Nephron (organoid): ENCODE measurements at regions not wholly inside any gene's neighbourhood (a gene's known extent, or its start where the extent isn't known, plus 50 kb on each side); places are given as distances from the start of the nearest gene placed in this dataset.

Source experiments
- H3K27ac Mint-ChIP-seq, 3 experiments: 2 replicates each; pipeline ENCODE4 v1.8.0; 2020; ENCODE audit warnings: mixed read lengths in 3 of 3, mild to moderate bottlenecking in 2 of 3, moderate library complexity in 1 of 3
- H3K27me3 Mint-ChIP-seq: 2 replicates; pipeline ENCODE4 v1.8.0; 2021; ENCODE audit warnings: low read depth, mild to moderate bottlenecking, moderate library complexity, mixed read lengths
- H3K36me3 Mint-ChIP-seq: 2 replicates; pipeline ENCODE4 v1.8.0; 2020; ENCODE audit warnings: low read depth, mixed read lengths
- H3K4me1 Mint-ChIP-seq: 2 replicates; pipeline ENCODE4 v1.8.0; 2020; ENCODE audit warnings: mixed read lengths
- H3K4me3 Mint-ChIP-seq, 3 experiments: 2 replicates each; pipeline ENCODE4 v1.8.0; 2020; ENCODE audit warnings: mild to moderate bottlenecking in 3 of 3, mixed read lengths in 3 of 3, moderate library complexity in 2 of 3
- H3K9me3 Mint-ChIP-seq: 2 replicates; pipeline ENCODE4 v1.8.0; 2020; ENCODE audit warnings: mixed read lengths
- TF ChIP-seq, protein P1 (sequence below), 3 experiments: fragments of 200-600 bp; sonication (generic); IDR thresholded peaks; one replicate each; pipeline ENCODE4 v1.5.0; 2021; ENCODE audit warnings: antibody characterized with exemption in 3 of 3; ENCODE audit not compliant: unreplicated experiment in 3 of 3

DNA sequence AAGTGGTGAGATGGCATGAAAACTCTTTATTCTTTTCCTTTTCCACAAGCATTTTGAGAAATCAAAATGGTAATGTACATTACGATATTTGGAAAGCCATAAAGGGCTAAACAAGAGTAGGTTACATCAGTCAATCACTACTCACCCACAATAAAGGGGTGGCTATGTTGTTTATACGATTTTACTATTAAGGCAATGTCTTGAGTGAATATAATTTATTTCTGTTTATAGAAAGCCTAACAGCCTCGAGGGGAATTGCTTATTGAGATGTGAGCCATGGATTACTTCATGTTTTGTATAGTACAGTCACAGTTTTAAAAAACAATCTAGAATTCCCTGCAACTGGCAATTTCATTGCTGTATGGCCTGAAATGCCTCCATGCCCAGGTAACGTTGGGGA, 237.5 kb upstream of the RBBP8 start:
- Mint-ChIP-seq H3K9me3 (peaks cover 3% of the 10 kb centered on the region), H3K27me3 (no peaks in the 10 kb centered on the region), H3K27ac (peak overlapping the region in 2 of 3 experiments; percentile 75 to 85), H3K4me1 (peaks cover 32% of the 10 kb centered on the region), H3K4me3 (no peak overlapping the region), H3K36me3 (no peaks in the 10 kb centered on the region)
- TF ChIP-seq, protein P1, sequence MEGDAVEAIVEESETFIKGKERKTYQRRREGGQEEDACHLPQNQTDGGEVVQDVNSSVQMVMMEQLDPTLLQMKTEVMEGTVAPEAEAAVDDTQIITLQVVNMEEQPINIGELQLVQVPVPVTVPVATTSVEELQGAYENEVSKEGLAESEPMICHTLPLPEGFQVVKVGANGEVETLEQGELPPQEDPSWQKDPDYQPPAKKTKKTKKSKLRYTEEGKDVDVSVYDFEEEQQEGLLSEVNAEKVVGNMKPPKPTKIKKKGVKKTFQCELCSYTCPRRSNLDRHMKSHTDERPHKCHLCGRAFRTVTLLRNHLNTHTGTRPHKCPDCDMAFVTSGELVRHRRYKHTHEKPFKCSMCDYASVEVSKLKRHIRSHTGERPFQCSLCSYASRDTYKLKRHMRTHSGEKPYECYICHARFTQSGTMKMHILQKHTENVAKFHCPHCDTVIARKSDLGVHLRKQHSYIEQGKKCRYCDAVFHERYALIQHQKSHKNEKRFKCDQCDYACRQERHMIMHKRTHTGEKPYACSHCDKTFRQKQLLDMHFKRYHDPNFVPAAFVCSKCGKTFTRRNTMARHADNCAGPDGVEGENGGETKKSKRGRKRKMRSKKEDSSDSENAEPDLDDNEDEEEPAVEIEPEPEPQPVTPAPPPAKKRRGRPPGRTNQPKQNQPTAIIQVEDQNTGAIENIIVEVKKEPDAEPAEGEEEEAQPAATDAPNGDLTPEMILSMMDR (IDR thresholded peaks at IDR 0.05; ENCODE audit: unreplicated experiment in 3 of 3) = no peak

DNA sequence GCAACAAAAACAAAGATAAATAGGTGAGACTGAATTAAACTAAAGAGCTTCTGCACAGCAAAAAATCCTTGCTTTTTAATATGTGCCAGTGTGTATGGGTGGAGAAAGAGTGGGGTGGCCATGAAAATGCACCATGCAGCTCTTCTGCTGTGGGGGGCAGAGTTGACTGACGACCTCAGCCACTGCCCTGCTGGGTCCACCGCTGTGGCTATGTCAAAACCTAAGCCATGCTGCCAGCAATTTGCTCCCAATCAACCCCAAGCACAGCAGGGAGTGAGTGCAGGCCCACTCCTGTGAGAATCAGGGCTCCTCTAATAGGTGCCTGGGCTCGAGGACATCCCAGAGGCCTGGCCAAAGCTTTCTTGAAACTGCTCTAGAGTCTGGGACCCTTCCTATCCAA, 235.6 kb upstream of the RBBP8 start:
- Mint-ChIP-seq H3K27me3 (no peaks in the 10 kb centered on the region), H3K4me1 (peaks cover 28% of the 10 kb centered on the region)

DNA sequence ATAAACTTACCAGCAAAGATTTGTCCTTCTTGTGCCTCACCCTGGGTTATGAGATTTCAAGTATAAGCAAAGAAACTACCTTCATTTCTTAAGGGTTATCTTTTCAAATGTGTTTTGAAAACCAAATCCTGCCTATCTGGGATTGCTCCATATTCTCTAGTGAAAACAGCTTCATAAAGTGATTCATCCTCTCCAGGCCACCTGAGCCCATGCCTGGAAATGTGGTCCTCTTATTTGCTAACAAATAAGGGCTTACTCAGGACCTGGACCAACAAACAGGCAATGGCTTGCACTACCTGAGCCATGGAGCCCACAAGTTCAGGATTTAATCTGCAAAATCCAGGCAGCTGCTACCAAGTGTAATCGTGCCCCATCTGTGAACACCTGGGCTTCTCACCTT, 234.4 kb upstream of the RBBP8 start:
- H3K4me1 Mint-ChIP-seq = peaks cover 38% of the 10 kb centered on the region
- TF ChIP-seq, protein P1 (IDR thresholded peaks at IDR 0.05; ENCODE audit: unreplicated experiment in 3 of 3) = no peak
- H3K36me3 Mint-ChIP-seq = no peaks in the 10 kb centered on the region
- no peak overlapping the region for H3K27ac Mint-ChIP-seq
- H3K27me3 Mint-ChIP-seq = no peaks in the 10 kb centered on the region
- no peak overlapping the region for H3K4me3 Mint-ChIP-seq
- H3K9me3 Mint-ChIP-seq = peaks cover 3% of the 10 kb centered on the region

More for the DNA sequence above, 235.6 kb upstream of the RBBP8 start:
- Mint-ChIP-seq H3K36me3 (no peaks in the 10 kb centered on the region), H3K27ac (no peak overlapping the region), H3K9me3 (peaks cover 3% of the 10 kb centered on the region), H3K4me3 (no peak overlapping the region)
- TF ChIP-seq, protein P1 (IDR thresholded peaks at IDR 0.05; ENCODE audit: unreplicated experiment in 3 of 3) = no peak

DNA sequence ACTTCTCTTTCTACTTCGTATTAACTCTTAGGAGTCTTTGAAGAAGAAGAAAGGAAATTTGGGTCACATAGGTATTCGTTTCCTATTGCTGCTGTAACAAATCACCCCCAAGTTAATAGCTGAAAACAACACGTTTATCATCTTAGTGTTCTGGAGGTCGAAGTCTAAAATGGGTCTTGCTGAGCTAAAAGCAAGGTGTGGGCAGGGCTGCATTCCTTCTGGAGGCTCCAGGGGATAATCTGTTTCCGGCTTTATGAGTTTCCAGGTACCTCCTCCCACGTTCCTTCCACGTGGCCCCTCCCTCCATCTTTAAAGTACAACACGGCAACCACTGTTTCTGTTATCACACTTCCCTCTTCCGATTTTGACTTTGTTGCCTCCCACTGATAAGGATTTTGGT, 233.5 kb upstream of the RBBP8 start:
- H3K27me3 Mint-ChIP-seq = no peaks in the 10 kb centered on the region
- TF ChIP-seq, protein P1 (IDR thresholded peaks at IDR 0.05; ENCODE audit: unreplicated experiment in 3 of 3) = no peak
- no peak overlapping the region for H3K4me3 Mint-ChIP-seq
- H3K36me3 Mint-ChIP-seq = no peaks in the 10 kb centered on the region
- peaks cover 41% of the 10 kb centered on the region for H3K4me1 Mint-ChIP-seq
- H3K9me3 Mint-ChIP-seq = peaks cover 3% of the 10 kb centered on the region
- peak overlapping the region in 1 of 3 experiments; percentile 25 for H3K27ac Mint-ChIP-seq

DNA sequence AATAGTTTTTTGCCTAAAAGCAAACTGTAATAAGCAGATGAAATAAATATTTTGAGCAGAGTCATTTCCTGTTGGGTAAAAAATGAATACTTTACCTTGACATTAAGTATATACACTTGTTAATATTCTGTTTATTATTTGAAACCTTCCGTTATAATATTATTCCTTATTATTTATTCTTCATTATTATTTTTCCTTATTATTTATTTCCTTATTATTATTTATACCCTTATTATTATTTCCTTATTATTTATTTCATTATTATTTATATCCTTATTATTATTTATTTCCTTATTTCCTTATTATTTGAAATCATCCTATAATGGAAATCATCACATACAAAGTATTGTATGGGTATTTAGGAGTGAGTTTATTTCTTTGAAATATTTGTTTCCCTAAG, 232.2 kb upstream of the RBBP8 start:
- peak overlapping the region in 1 of 3 experiments; percentile 36 for H3K27ac Mint-ChIP-seq
- H3K4me1 Mint-ChIP-seq = peaks cover 33% of the 10 kb centered on the region
- H3K36me3 Mint-ChIP-seq = no peaks in the 10 kb centered on the region
- no peak overlapping the region for H3K4me3 Mint-ChIP-seq
- H3K9me3 Mint-ChIP-seq = peaks cover 3% of the 10 kb centered on the region
- no peaks in the 10 kb centered on the region for H3K27me3 Mint-ChIP-seq
- TF ChIP-seq, protein P1 (IDR thresholded peaks at IDR 0.05; ENCODE audit: unreplicated experiment in 3 of 3) = no peak

DNA sequence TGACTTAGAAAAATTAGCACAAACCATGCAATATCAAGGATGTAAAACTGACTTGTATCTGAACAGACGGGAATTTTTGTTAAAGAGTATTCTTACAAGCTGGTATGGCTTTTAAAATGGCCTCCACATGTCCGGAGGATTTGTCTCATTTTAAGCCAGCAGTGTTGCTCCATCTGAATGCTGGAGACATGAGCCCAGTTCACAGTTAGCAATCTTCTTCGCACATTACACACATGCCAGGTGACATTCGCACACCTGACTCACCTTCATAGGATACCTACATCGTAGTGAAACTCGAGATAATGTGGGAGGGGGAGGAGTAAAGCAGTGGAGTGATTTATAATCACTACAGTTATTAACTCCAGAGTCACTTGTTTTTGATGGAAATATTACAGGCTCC, 231.8 kb upstream of the RBBP8 start:
- Mint-ChIP-seq H3K36me3 (no peaks in the 10 kb centered on the region), H3K27ac (peak overlapping the region in 1 of 3 experiments; percentile 36), H3K4me1 (peaks cover 29% of the 10 kb centered on the region), H3K9me3 (peaks cover 3% of the 10 kb centered on the region), H3K27me3 (no peaks in the 10 kb centered on the region), H3K4me3 (no peak overlapping the region)
- TF ChIP-seq, protein P1 (IDR thresholded peaks at IDR 0.05; ENCODE audit: unreplicated experiment in 3 of 3) = no peak
